Activated T-cell treated with anti-CD3 and anti-CD28 coated beads, Interleukin-2, amount 50 U/mL, for 48 hours (primary cell): ENCODE measurements at regions not wholly inside any gene's neighbourhood (a gene's known extent, or its start where the extent isn't known, plus 50 kb on each side); places are given as distances from the start of the nearest gene placed in this dataset.

Experiments used
- DNase-seq, 2 experiments: peaks; one replicate each; pipeline ENCODE4 v3.0.0-alpha.2; 2020

DNA sequence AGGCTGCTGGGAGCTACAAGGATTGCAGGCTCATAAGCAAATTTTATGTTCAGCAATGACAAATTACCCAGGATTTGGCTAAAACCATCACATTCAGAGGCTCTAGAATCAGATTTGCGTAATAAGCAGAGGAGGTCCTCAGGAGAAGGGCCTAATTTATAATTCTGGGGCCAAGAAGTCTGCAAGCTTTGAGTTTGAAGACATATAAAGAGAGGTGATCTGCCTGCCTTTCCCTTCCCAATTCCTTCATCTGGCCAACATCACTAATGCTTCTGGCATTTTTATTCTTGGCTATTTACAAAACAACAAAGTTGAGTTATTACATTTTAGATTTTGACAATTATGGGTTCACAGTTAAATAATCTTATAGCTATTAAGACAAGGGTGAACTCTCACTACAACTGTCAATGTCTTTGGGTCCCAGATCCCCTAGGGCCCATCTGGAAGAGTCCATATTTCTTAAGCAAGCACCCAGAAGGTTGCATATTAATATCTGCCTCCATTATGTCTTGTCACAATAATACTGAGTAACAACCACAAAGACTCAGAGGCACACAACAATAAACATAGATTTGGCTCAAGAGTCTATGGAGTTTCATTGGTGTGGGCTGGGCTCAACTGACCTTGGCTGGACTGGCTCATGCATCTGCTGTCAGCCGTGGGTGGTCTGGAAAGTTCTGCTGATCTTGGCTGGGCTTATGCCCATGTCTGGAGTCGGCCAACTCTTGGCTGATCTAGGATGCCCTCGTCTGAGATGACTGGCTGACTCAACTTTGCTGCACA is 67.2 kb upstream of the CD82 start:
- no peak for DNase-seq

DNA sequence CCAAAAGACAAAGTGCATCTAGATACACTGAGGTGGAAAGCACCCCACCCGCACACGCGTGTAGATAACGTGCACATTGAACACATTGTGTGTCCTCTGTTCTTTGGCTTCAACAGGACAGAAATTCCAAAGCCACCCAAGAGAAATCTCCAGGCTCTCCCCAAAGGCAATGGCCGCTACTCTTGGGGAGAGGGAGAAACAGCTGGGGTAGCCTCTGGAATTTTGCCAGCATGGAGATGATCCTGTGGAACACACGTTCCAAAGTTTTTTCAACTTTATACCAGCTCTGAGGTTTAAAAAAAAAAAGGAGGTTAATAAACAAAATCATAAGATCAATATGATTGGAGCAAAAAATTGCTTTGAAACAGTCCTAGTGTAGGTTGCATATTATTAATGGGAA is 63.0 kb upstream of the CD82 start:
- DNase-seq = no peak

DNA sequence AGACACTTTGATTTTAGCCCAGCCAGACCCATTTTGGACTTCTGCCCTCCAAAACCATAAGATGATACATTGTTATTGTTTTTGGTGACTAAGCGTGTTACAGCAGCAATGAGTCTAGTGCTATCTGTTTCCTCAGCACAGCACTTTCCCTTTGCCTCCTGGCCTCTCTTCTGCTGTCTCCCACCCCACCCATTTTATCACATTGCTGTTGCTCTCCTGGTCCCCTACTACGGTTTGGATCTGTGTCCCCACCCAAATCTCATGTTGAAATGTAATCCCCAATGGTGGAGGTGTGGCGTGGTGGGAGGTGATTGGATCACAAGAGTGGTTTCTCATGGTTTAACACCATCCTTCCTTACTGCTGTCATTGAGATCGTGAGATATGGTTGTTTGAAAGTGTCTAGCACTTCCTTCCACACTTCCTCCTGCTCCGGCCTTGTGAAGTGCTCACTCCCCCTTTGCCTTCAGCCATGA is 59.8 kb upstream of the CD82 start:
- DNase-seq = no peak

DNA sequence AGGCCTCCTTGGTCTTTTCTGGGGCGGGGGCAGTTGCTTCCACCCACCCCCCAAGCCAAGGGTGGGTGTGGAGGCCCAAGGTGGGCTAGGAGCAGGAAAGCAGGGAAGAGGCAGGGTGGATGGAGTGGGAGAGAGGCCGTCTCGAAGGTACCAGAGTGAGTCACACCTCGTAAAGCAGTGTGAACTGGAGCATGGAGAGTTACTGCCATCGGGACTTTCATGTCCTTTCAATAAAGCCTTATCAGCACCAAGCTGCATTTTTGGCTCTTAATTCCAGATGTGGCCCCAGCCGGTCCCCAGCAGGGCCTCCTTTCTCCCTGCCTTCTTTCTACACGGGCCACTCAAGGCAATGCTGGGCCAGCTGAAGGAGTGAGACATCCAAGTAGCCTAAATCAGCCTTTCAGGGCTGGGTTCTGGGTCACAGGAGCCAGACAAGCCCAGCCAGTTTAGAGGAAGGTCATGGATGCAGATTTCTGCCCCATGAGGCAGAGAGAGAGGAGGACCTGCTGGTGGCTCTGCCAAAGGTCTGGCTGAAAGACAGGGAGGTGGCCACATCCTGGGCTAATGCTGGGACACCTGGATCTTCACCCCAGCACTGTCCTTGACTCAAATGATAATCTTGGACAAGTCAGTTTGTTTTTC is 59.0 kb upstream of the CD82 start:
- no peak for DNase-seq

DNA sequence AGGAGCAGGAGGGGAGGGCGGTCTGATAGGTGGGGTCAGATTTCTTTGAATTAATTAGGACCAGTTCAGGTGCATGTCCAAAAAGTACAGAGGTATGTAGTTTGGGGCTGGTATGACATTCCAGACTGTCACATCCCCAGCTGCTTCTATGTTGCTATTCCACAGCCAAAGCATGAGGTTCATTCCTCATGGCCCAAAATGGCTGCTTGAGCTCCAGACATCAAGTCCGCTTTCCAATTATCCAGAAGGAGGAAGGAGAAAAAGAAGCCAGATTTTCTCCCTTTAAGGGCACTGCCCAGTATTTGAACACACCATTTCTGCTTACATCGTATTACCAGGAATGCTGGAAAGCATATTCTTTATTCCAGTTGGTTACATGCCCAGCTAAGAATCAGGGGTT is 58.0 kb upstream of the CD82 start:
- no peak for DNase-seq

DNA sequence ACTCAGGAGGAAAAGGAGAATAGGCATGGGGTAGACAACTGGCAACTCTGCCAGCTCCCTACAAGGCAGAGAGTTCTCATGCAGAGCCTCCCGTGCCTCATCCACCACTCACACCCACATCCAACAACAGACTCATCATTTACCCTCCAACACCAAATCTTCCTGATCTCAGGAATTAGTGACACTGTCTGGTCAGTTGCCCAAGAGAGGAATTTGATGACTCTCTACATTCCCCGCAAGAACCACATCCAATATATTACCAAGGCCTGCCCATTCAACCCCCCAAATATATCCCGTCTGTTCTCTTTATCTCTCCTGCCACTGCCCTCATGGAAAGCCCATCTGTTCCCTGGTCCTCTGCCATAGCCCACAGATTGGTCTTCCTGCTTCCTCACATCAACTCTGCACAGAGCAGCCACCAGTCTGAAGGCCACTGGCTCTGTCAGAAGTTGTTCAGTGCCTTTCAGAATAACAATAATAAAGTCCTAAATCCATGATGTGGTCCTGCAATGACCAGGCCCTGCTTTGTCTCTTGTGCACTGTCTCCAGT is 57.5 kb upstream of the CD82 start:
- no peak for DNase-seq

DNA sequence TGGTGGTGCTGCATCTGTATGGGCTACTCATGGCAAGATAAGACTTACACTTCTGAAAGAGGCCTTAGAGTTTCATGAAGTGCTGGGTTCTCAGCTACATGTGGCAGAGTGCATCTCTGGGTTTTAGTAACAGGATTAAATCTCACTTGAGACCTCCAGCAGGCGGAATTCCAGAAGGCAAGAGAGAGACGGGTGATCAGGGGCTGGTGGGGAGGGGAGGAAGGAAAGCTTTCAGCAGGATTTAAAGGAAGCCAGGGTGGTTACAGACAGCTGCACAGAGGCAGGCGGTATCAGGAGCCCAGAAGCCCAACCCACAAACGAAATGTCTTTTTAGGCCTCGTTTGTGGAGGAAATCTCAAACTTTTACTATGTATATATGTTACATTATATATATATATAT is 56.2 kb upstream of the CD82 start:
- DNase-seq = no peak

DNA sequence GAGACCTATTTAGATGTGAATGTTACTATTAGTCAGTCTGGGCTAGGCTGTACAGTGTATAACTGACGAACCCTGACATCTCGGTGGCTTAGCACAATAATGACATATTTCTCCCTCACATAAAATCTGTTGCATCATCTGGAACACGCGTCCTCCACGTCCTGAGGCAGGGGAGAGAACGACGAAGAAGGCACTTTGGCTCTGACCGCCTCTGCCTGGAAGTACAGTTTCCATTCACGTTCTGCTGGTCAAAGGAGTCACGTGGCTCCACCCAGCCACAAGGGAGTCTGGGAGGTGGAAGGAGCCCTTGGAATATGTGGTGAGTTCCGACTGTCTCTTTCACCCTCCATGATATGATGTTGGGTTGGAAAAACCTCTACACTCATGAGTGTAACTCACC is 55.1 kb upstream of the CD82 start:
- no peak for DNase-seq

DNA sequence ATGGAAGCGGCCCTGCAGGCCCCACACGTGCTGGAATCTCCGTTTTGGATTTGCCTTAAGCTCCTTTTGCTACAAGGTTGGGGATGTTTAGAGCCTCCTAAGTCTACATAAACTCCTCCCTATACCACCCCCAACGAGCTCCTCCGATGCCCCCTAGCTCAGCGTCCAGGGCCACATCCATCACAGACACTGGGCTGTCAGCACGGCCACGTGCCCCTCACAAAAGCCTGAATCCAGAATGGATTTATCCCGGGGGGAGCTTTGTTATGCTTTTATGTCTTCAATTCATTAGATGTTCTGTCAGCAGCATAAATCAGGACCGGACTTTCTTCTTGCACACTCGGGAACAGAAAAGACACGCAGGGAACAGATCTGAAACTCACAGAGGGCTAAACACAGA is 52.6 kb upstream of the CD82 start:
- no peak for DNase-seq

DNA sequence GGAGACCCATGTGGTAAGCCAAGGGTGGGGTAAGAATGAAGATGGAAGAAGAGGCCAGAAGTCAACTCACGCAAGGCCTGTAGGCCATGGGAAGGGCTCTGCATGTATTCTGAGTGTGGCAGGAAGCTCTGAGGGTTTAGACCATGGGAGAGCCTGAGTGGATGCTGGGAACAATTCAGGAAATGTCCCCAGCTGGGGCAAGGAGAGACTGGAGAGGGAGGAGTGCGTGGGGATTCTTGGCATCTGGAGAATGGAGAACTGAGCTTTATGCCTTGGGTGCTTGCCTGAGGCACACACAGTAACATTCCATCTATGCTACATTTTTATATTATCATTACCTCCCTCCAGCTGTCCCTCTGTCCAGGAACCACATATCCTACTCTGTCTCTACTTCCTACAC is 50.4 kb upstream of the CD82 start:
- DNase-seq = no peak
